ENCODE measurements at regions not wholly inside any gene's neighbourhood (a gene's known extent, or its start where the extent isn't known, plus 50 kb on each side); places are given as distances from the start of the nearest gene placed in this dataset.

DNA sequence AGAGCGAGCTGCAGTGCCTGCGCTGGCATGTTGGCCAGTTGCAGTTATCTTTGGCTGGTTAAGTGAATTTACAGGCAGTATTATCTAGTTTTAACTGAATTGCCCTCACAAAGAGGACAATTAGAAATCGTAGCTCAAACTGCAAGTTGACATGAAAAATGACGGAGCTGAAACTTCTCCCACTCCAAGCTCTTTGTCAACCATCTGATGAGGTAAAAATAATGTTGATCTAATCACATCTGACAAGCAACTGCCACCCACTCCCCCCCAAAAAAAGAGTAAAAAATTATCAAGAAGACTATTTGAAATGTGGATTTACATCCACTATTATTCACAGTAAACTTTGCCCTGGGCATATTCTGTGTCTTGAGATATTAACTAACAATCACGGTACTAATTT is 84.7 kb upstream of the VASH1 start:
- Histone ChIP-seq H3K27me3 (no peaks in the 10 kb centered on the region), H3K4me3 (replicated peaks in 1 of 3) (no peak overlapping the region), H3K4me1 (no peaks in the 10 kb centered on the region), H3K36me3 (no peaks in the 10 kb centered on the region), H3K9me3 (no peaks in the 10 kb centered on the region), H3K27ac (no peak overlapping the region)
- intact Hi-C loops (cut with DNase I) = no loop called here
- TF ChIP-seq POLR2A (IDR thresholded peaks at IDR 0.05) = no peak
- TF ChIP-seq, protein P1, sequence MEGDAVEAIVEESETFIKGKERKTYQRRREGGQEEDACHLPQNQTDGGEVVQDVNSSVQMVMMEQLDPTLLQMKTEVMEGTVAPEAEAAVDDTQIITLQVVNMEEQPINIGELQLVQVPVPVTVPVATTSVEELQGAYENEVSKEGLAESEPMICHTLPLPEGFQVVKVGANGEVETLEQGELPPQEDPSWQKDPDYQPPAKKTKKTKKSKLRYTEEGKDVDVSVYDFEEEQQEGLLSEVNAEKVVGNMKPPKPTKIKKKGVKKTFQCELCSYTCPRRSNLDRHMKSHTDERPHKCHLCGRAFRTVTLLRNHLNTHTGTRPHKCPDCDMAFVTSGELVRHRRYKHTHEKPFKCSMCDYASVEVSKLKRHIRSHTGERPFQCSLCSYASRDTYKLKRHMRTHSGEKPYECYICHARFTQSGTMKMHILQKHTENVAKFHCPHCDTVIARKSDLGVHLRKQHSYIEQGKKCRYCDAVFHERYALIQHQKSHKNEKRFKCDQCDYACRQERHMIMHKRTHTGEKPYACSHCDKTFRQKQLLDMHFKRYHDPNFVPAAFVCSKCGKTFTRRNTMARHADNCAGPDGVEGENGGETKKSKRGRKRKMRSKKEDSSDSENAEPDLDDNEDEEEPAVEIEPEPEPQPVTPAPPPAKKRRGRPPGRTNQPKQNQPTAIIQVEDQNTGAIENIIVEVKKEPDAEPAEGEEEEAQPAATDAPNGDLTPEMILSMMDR (IDR thresholded peaks at IDR 0.05) = no peak
- DNase-seq = no peak
- WGBS, 2 donors = 91 to 92% methylated on average over 5 of the region's 5 CpGs

DNA sequence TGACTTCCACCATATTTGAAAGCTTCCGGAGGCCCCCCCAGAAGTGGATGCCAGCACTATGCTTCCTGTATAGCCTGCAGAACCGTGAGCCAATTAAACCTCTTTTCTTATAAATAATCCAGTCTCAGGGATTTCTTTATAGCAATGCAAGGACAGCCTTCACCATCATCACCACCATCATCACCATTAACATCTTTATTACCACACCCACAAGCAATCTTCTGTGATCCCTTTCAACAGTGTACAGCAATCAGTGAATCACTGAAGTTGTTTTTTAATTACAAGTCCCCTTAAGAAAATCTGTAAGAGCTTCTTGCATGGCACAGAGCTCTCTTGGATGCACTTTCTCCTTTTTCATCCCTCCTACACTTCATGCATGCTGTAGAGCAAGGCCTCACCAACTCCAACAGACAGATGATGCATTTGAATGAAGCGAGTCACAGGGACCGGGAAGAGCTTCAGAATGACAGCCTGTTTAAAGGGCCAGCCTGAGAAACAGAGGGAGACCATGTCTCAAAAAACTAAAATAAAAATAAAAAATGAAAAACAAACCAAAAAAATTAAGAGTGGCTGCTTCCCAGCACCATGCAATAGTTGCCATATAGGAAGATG is 83.6 kb upstream of the VASH1 start:
- no peaks in the 10 kb centered on the region for H3K4me1 ChIP-seq
- TF ChIP-seq POLR2A (IDR thresholded peaks at IDR 0.05) = no peak
- TF ChIP-seq, protein P1 (IDR thresholded peaks at IDR 0.05) = no peak
- H3K36me3 ChIP-seq = no peaks in the 10 kb centered on the region
- H3K9me3 ChIP-seq = no peaks in the 10 kb centered on the region
- 81 to 82% methylated on average over 4 of the region's 4 CpGs for WGBS, 2 donors
- H3K27me3 ChIP-seq = no peaks in the 10 kb centered on the region
- H3K4me3 ChIP-seq (replicated peaks in 1 of 3) = no peak overlapping the region
- H3K27ac ChIP-seq = no peak overlapping the region
- DNase-seq = no peak
- intact Hi-C loops (cut with DNase I) = no loop called here

GRCh38 chr14:76678244-76678800 is 82.9 kb upstream of the VASH1 start:
- intact Hi-C loops (cut with DNase I) = no loop called here
- Histone ChIP-seq H3K4me1 (no peaks in the 10 kb centered on the region), H3K36me3 (no peaks in the 10 kb centered on the region), H3K4me3 (replicated peaks in 1 of 3) (no peak overlapping the region), H3K9me3 (no peaks in the 10 kb centered on the region), H3K27ac (no peak overlapping the region), H3K27me3 (no peaks in the 10 kb centered on the region)
- TF ChIP-seq, protein P1 (IDR thresholded peaks at IDR 0.05) = no peak
- TF ChIP-seq POLR2A (IDR thresholded peaks at IDR 0.05) = no peak
- no peak for DNase-seq
- WGBS, 2 donors = 86 to 90% methylated on average over 5 of the region's 5 CpGs

GRCh38 chr14:76682367-76682766 is 78.9 kb upstream of the VASH1 start:
- WGBS, 2 donors = 81 to 91% methylated on average over 3 of the region's 3 CpGs
- H3K36me3 ChIP-seq = no peaks in the 10 kb centered on the region

GRCh38 chr14:76686646-76687045 is 74.6 kb upstream of the VASH1 start:
- WGBS, 2 donors = 85 to 87% methylated on average over 1 of the region's 1 CpG
- H3K27ac ChIP-seq = no peak overlapping the region
- H3K4me1 ChIP-seq = no peaks in the 10 kb centered on the region
- TF ChIP-seq, protein P1 (IDR thresholded peaks at IDR 0.05) = no peak
- TF ChIP-seq POLR2A (IDR thresholded peaks at IDR 0.05) = no peak
- no peak overlapping the region for H3K4me3 ChIP-seq (replicated peaks in 1 of 3)
- no peaks in the 10 kb centered on the region for H3K27me3 ChIP-seq
- no peaks in the 10 kb centered on the region for H3K9me3 ChIP-seq
- DNase-seq = no peak
- no peaks in the 10 kb centered on the region for H3K36me3 ChIP-seq
- intact Hi-C loops (cut with DNase I) = no loop called here

More at GRCh38 chr14:76682367-76682766, 78.9 kb upstream of the VASH1 start:
- TF ChIP-seq POLR2A (IDR thresholded peaks at IDR 0.05) = no peak
- TF ChIP-seq, protein P1 (IDR thresholded peaks at IDR 0.05) = no peak
- no peaks in the 10 kb centered on the region for H3K27me3 ChIP-seq
- intact Hi-C loops (cut with DNase I) = no loop called here
- H3K4me1 ChIP-seq = no peaks in the 10 kb centered on the region
- H3K27ac ChIP-seq = no peak overlapping the region
- no peaks in the 10 kb centered on the region for H3K9me3 ChIP-seq
- no peak for DNase-seq
- no peak overlapping the region for H3K4me3 ChIP-seq (replicated peaks in 1 of 3)
